ENCODE measurements at regions not wholly inside any gene's neighbourhood (a gene's known extent, or its start where the extent isn't known, plus 50 kb on each side); places are given as distances from the start of the nearest gene placed in this dataset.

GRCh38 chr3:64763980-64764379, 76.2 kb upstream of the ADAMTS9 start:
- H2AFZ ChIP-seq (ENCODE audit: control insufficient read depth, low read depth, low read length) = no peak overlapping the region
- intact Hi-C loops (cut with micrococcal nuclease; ENCODE audit: unreplicated experiment) (no loop called here), in situ Hi-C loops (cut with MboI) (no loop called here)
- TF ChIP-seq RELB (IDR thresholded peaks at IDR 0.05; ENCODE audit: low read depth) (no peak), EP300 (IDR thresholded peaks at IDR 0.05; ENCODE audit: borderline replicate concordance in 1 of 2, control insufficient read depth in 1 of 2, low read depth in 2 of 2, low read length in 2 of 2) (no peak), EGR1 (IDR thresholded peaks at IDR 0.05; ENCODE audit: borderline replicate concordance in 1 of 2, low read depth in 2 of 2, low read length in 2 of 2) (no peak), STAT3 (IDR thresholded peaks at IDR 0.05; ENCODE audit: low read depth, low read length) (no peak), CBFB (IDR thresholded peaks at IDR 0.05; ENCODE audit: low read depth) (no peak), TAF1 (IDR thresholded peaks at IDR 0.05; ENCODE audit: borderline replicate concordance, low read depth, low read length) (no peak), MTA3 (IDR thresholded peaks at IDR 0.05; ENCODE audit: borderline replicate concordance, low read length) (no peak), SMAD1 (IDR thresholded peaks at IDR 0.05; ENCODE audit: low read depth, partially characterized antibody) (no peak), POU2F2 (IDR thresholded peaks at IDR 0.05; ENCODE audit: borderline replicate concordance, low read depth, low read length) (no peak)
- TF ChIP-seq, protein P1, sequence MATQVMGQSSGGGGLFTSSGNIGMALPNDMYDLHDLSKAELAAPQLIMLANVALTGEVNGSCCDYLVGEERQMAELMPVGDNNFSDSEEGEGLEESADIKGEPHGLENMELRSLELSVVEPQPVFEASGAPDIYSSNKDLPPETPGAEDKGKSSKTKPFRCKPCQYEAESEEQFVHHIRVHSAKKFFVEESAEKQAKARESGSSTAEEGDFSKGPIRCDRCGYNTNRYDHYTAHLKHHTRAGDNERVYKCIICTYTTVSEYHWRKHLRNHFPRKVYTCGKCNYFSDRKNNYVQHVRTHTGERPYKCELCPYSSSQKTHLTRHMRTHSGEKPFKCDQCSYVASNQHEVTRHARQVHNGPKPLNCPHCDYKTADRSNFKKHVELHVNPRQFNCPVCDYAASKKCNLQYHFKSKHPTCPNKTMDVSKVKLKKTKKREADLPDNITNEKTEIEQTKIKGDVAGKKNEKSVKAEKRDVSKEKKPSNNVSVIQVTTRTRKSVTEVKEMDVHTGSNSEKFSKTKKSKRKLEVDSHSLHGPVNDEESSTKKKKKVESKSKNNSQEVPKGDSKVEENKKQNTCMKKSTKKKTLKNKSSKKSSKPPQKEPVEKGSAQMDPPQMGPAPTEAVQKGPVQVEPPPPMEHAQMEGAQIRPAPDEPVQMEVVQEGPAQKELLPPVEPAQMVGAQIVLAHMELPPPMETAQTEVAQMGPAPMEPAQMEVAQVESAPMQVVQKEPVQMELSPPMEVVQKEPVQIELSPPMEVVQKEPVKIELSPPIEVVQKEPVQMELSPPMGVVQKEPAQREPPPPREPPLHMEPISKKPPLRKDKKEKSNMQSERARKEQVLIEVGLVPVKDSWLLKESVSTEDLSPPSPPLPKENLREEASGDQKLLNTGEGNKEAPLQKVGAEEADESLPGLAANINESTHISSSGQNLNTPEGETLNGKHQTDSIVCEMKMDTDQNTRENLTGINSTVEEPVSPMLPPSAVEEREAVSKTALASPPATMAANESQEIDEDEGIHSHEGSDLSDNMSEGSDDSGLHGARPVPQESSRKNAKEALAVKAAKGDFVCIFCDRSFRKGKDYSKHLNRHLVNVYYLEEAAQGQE (IDR thresholded peaks at IDR 0.05; ENCODE audit: low read depth, low read length) = no peak
- CTCF ChIA-PET = no interaction called here
- no peaks in the 10 kb centered on the region for H3K27me3 ChIP-seq (replicated peaks in 1 of 2; ENCODE audit: control insufficient read depth in 2 of 2, insufficient read depth in 2 of 2, low read length in 1 of 2)
- no peak overlapping the region for H3K4me2 ChIP-seq (ENCODE audit: control insufficient read depth, insufficient read depth)
- no peaks in the 10 kb centered on the region for H3K36me3 ChIP-seq (ENCODE audit: control insufficient read depth in 2 of 2, insufficient read depth in 2 of 2, low read length in 1 of 2)
- FAIRE-seq (no peak), DNase-seq (ENCODE audit: low read depth, low spot score) (no peak), ATAC-seq (no peak)
- POLR2A ChIA-PET = no interaction called here
- no peak overlapping the region for H3K9ac ChIP-seq (ENCODE audit: control insufficient read depth, insufficient read depth, low read length)
- H3K27ac ChIP-seq (ENCODE audit: control insufficient read depth, insufficient read depth) = no peak overlapping the region
- no TSS peak for BruUV-seq (replicated peaks)
- SMC1A ChIA-PET (ENCODE audit: uncharacterized antibody, unreplicated experiment) = no interaction called here
- RAD21 ChIA-PET (ENCODE audit: unreplicated experiment) = no interaction called here
- no peaks in the 10 kb centered on the region for H3K79me2 ChIP-seq (ENCODE audit: control insufficient read depth, insufficient read depth, low read length)
- H4K20me1 ChIP-seq (ENCODE audit: control insufficient read depth, insufficient read depth) = no peaks in the 10 kb centered on the region
- H3K9me3 ChIP-seq (replicated peaks; ENCODE audit: control insufficient read depth, insufficient read depth, low read length) = no peaks in the 10 kb centered on the region
- H3K4me1 ChIP-seq (ENCODE audit: control insufficient read depth, insufficient read depth, low read length) = no peaks in the 10 kb centered on the region
- no peak overlapping the region for H3K4me3 ChIP-seq

Measured in GM12878 (cell line).